ENCODE measurements at regions not wholly inside any gene's neighbourhood (a gene's known extent, or its start where the extent isn't known, plus 50 kb on each side); places are given as distances from the start of the nearest gene placed in this dataset.

GRCh38 chr1:4021974-4022268, 121.8 kb upstream of the C1orf174 start:
- Mint-ChIP-seq H3K27me3 (ENCODE audit: insufficient read depth) (peaks cover 3% of the 10 kb centered on the region; the same call in 1 of the 2 replicates), H3K27ac (no peak overlapping the region), H3K36me3 (ENCODE audit: low read depth) (no peaks in the 10 kb centered on the region), H3K9me3 (peaks cover 56% of the 10 kb centered on the region), H3K4me3 (no peak overlapping the region), H3K4me1 (ENCODE audit: low read depth) (no peaks in the 10 kb centered on the region)
- TF ChIP-seq CTCF (IDR thresholded peaks at IDR 0.05) = no peak
- DNase-seq = no peak

GRCh38 chr1:4022715-4023114, 122.6 kb upstream of the C1orf174 start:
- Mint-ChIP-seq H3K9me3 (peaks cover 52% of the 10 kb centered on the region), H3K4me1 (ENCODE audit: low read depth) (no peaks in the 10 kb centered on the region), H3K36me3 (ENCODE audit: low read depth) (no peaks in the 10 kb centered on the region), H3K27me3 (ENCODE audit: insufficient read depth) (peaks cover 3% of the 10 kb centered on the region; the same call in 1 of the 2 replicates), H3K4me3 (no peak overlapping the region), H3K27ac (no peak overlapping the region)
- DNase-seq = no peak
- no peak for TF ChIP-seq CTCF (IDR thresholded peaks at IDR 0.05)

GRCh38 chr1:4023678-4024077, 123.6 kb upstream of the C1orf174 start:
- Mint-ChIP-seq H3K27ac (no peak overlapping the region), H3K4me3 (no peak overlapping the region), H3K36me3 (ENCODE audit: low read depth) (no peaks in the 10 kb centered on the region), H3K9me3 (peaks cover 59% of the 10 kb centered on the region), H3K4me1 (ENCODE audit: low read depth) (no peaks in the 10 kb centered on the region), H3K27me3 (ENCODE audit: insufficient read depth) (peaks cover 3% of the 10 kb centered on the region; the same call in 1 of the 2 replicates)
- no peak for DNase-seq
- no peak for TF ChIP-seq CTCF (IDR thresholded peaks at IDR 0.05)

- DNase-seq = no peak
- TF ChIP-seq CTCF (IDR thresholded peaks at IDR 0.05) = no peak
- Mint-ChIP-seq H3K9me3 (peaks cover 48% of the 10 kb centered on the region), H3K4me1 (ENCODE audit: low read depth) (no peaks in the 10 kb centered on the region), H3K4me3 (no peak overlapping the region), H3K36me3 (ENCODE audit: low read depth) (no peaks in the 10 kb centered on the region), H3K27me3 (ENCODE audit: insufficient read depth) (no peaks in the 10 kb centered on the region), H3K27ac (no peak overlapping the region)
Measured at GRCh38 chr1:4024811-4025210, 124.7 kb upstream of the C1orf174 start.

- DNase-seq = no peak
- Mint-ChIP-seq H3K36me3 (ENCODE audit: low read depth) (no peaks in the 10 kb centered on the region), H3K4me3 (no peak overlapping the region), H3K27ac (no peak overlapping the region), H3K9me3 (peaks cover 42% of the 10 kb centered on the region), H3K4me1 (ENCODE audit: low read depth) (no peaks in the 10 kb centered on the region), H3K27me3 (ENCODE audit: insufficient read depth) (no peaks in the 10 kb centered on the region)
- TF ChIP-seq CTCF (IDR thresholded peaks at IDR 0.05) = no peak
Measured at GRCh38 chr1:4025752-4026151, 125.7 kb upstream of the C1orf174 start.

GRCh38 chr1:4027008-4027407, 126.9 kb upstream of the C1orf174 start:
- H3K9me3 Mint-ChIP-seq = peaks cover 52% of the 10 kb centered on the region

More at GRCh38 chr1:4027008-4027407, 126.9 kb upstream of the C1orf174 start:
- H3K4me1 Mint-ChIP-seq (ENCODE audit: low read depth) = no peaks in the 10 kb centered on the region
- no peak for DNase-seq
- no peaks in the 10 kb centered on the region for H3K27me3 Mint-ChIP-seq (ENCODE audit: insufficient read depth)
- no peaks in the 10 kb centered on the region for H3K36me3 Mint-ChIP-seq (ENCODE audit: low read depth)
- no peak for TF ChIP-seq CTCF (IDR thresholded peaks at IDR 0.05)
- no peak overlapping the region for H3K4me3 Mint-ChIP-seq
- no peak overlapping the region for H3K27ac Mint-ChIP-seq
